HEK293 (cell line): ENCODE measurements at regions not wholly inside any gene's neighbourhood (a gene's known extent, or its start where the extent isn't known, plus 50 kb on each side); places are given as distances from the start of the nearest gene placed in this dataset.

ENCODE experiments used
- CTCF ChIA-PET: fragments of 350-600 bp; formaldehyde crosslinking; extraction: SDS; loops from one replicate; lab custom pipeline; 2021; ENCODE audit warnings: antibody characterized with exemption; lab: Yijun Ruan, JAX
- POLR2A ChIA-PET: fragments of 300-600 bp; formaldehyde crosslinking; extraction: SDS; loops from one replicate; lab custom pipeline; 2020; ENCODE audit warnings: antibody characterized with exemption, inconsistent platforms; lab: Yijun Ruan, JAX
- H3K27ac ChIP-seq: fragments of 200-500 bp; sonication (Bioruptor generic); 2 replicates; pipeline ENCODE4 v1.5.1; 2014; ENCODE audit warnings: low read depth, low read length, control low read depth, inconsistent platforms; ENCODE audit errors: extremely low read depth
- H3K36me3 ChIP-seq, 2 experiments: fragments of 200-500 bp in 1 of 2; sonication (Bioruptor generic) in 1 of 2; 1 replicate in 1 of 2; 2 replicates in 1 of 2; pipeline ENCODE4 v1.5.1; 2014 to 2017; ENCODE audit warnings: inconsistent platforms in 2 of 2, low read length in 2 of 2; ENCODE audit not compliant: control insufficient read depth in 2 of 2, insufficient read depth in 1 of 2
- H3K4me1 ChIP-seq: fragments of 200-500 bp; sonication (Bioruptor generic); 2 replicates; pipeline ENCODE4 v1.5.1; 2014; ENCODE audit warnings: mild to moderate bottlenecking, low read length, inconsistent platforms; ENCODE audit not compliant: control insufficient read depth, insufficient read depth
- H3K4me3 ChIP-seq: 2 replicates; pipeline ENCODE4 v1.5.1; 2011; ENCODE audit warnings: low read depth, mild to moderate bottlenecking, control low read depth, low read length, moderate library complexity
- H3K9me3 ChIP-seq: fragments of 200-500 bp; sonication (Bioruptor generic); 2 replicates; pipeline ENCODE4 v1.5.1; 2014; ENCODE audit warnings: low read depth, low read length, inconsistent platforms; ENCODE audit not compliant: control insufficient read depth, insufficient read depth
- EGR2 ChIP-seq: fragments of 450-650 bp; formaldehyde crosslinking; IDR thresholded peaks from 2 replicates; pipeline ENCODE4 v1.5.1; 2016; ENCODE audit warnings: low read depth, missing biosample characterization, missing genetic modification characterization
- ELK4 ChIP-seq: IDR thresholded peaks from 2 replicates; pipeline ENCODE4 v1.6.1; 2011; ENCODE audit warnings: mild to moderate bottlenecking, low read depth, low read length, borderline replicate concordance
- OVOL3 ChIP-seq: fragments of 450-650 bp; formaldehyde crosslinking; IDR thresholded peaks from 2 replicates; pipeline ENCODE4 v1.5.1; 2016; ENCODE audit warnings: missing biosample characterization, missing genetic modification characterization
- SP2 ChIP-seq: fragments of 450-650 bp; formaldehyde crosslinking; IDR thresholded peaks from 2 replicates; pipeline ENCODE4 v1.5.1; 2016; ENCODE audit warnings: missing biosample characterization, missing genetic modification characterization
- SP7 ChIP-seq: fragments of 450-650 bp; formaldehyde crosslinking; IDR thresholded peaks from 2 replicates; pipeline ENCODE4 v1.5.1; 2016; ENCODE audit warnings: missing biosample characterization, missing genetic modification characterization
- TCF7L2 ChIP-seq: IDR thresholded peaks from 2 replicates; pipeline ENCODE4 v1.6.1; 2011; ENCODE audit warnings: low read depth, mild to moderate bottlenecking, inconsistent platforms, low read length, moderate library complexity, borderline replicate concordance
- ZBTB17 ChIP-seq: fragments of 450-650 bp; formaldehyde crosslinking; IDR thresholded peaks from 2 replicates; pipeline ENCODE4 v1.5.1; 2016; ENCODE audit warnings: missing biosample characterization, missing genetic modification characterization
- ZFHX2 ChIP-seq: fragments of 450-650 bp; formaldehyde crosslinking; conservative IDR thresholded peaks from 2 replicates; pipeline ENCODE4 v1.5.1; 2016; ENCODE audit warnings: missing biosample characterization, missing genetic modification characterization
- ZNF175 ChIP-seq: fragments of 450-650 bp; formaldehyde crosslinking; IDR thresholded peaks from 2 replicates; pipeline ENCODE4 v1.5.1; 2016; ENCODE audit warnings: missing biosample characterization, missing genetic modification characterization
- ZNF221 ChIP-seq: fragments of 450-650 bp; formaldehyde crosslinking; IDR thresholded peaks from 2 replicates; pipeline ENCODE4 v1.5.1; 2017; ENCODE audit warnings: missing biosample characterization, missing genetic modification characterization, borderline replicate concordance
- ZNF239 ChIP-seq: fragments of 450-650 bp; formaldehyde crosslinking; IDR thresholded peaks from 2 replicates; pipeline ENCODE4 v1.5.1; 2016; ENCODE audit warnings: missing biosample characterization, missing genetic modification characterization
- ZNF248 ChIP-seq: fragments of 450-650 bp; formaldehyde crosslinking; IDR thresholded peaks from 2 replicates; pipeline ENCODE4 v1.5.1; 2017; ENCODE audit warnings: missing biosample characterization, missing genetic modification characterization
- ZNF350 ChIP-seq: fragments of 450-650 bp; formaldehyde crosslinking; IDR thresholded peaks from 2 replicates; pipeline ENCODE4 v1.5.0; 2017; ENCODE audit warnings: missing biosample characterization, mild to moderate bottlenecking, missing genetic modification characterization
- ZNF521 ChIP-seq: fragments of 450-650 bp; formaldehyde crosslinking; IDR thresholded peaks from 2 replicates; pipeline ENCODE4 v1.5.1; 2017; ENCODE audit warnings: missing biosample characterization, mild to moderate bottlenecking, missing genetic modification characterization
- ZNF600 ChIP-seq: fragments of 450-650 bp; formaldehyde crosslinking; IDR thresholded peaks from 2 replicates; pipeline ENCODE4 v1.5.1; 2016; ENCODE audit warnings: missing biosample characterization, missing genetic modification characterization
- ZNF626 ChIP-seq: fragments of 450-650 bp; sonication (Bioruptor Pico); formaldehyde crosslinking; IDR thresholded peaks from 2 replicates; pipeline ENCODE4 v1.5.1; 2018; ENCODE audit warnings: missing biosample characterization, missing genetic modification characterization, inconsistent platforms
- ZNF830 ChIP-seq: fragments of 450-650 bp; IDR thresholded peaks from 2 replicates; pipeline ENCODE4 v1.5.0; 2018; ENCODE audit warnings: missing biosample characterization, missing genetic modification characterization, low read depth, mild to moderate bottlenecking, moderate library complexity
- TF ChIP-seq, protein P1 (sequence below): fragments of 450-650 bp; formaldehyde crosslinking; IDR thresholded peaks from 2 replicates; pipeline ENCODE4 v1.5.1; 2016; ENCODE audit warnings: missing biosample characterization, missing genetic modification characterization
- TF ChIP-seq, protein P2 (sequence below): fragments of 450-650 bp; formaldehyde crosslinking; IDR thresholded peaks from 2 replicates; pipeline ENCODE4 v1.5.1; 2016; ENCODE audit warnings: missing biosample characterization, missing genetic modification characterization, borderline replicate concordance
- TF ChIP-seq, protein P3 (sequence below): fragments of 450-650 bp; formaldehyde crosslinking; IDR thresholded peaks from 2 replicates; pipeline ENCODE4 v1.5.1; 2017; ENCODE audit warnings: missing biosample characterization, missing genetic modification characterization

GRCh38 chr12:131221957-131222328 is 268.2 kb downstream of the ADGRD1 start:
- Histone ChIP-seq H3K36me3 (no peaks in the 10 kb centered on the region), H3K27ac (no peak overlapping the region), H3K4me1 (no peaks in the 10 kb centered on the region), H3K4me3 (no peak overlapping the region), H3K9me3 (no peaks in the 10 kb centered on the region)
- POLR2A ChIA-PET, result no interaction called here
- CTCF ChIA-PET, result no interaction called here
- TF ChIP-seq, protein P1, sequence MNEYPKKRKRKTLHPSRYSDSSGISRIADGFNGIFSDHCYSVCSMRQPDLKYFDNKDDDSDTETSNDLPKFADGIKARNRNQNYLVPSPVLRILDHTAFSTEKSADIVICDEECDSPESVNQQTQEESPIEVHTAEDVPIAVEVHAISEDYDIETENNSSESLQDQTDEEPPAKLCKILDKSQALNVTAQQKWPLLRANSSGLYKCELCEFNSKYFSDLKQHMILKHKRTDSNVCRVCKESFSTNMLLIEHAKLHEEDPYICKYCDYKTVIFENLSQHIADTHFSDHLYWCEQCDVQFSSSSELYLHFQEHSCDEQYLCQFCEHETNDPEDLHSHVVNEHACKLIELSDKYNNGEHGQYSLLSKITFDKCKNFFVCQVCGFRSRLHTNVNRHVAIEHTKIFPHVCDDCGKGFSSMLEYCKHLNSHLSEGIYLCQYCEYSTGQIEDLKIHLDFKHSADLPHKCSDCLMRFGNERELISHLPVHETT, result no peak
- TF ChIP-seq ZNF248 (tag by site-specific recombination) (no peak), ZNF350 (no peak), ZNF239 (tag by site-specific recombination) (no peak), ZNF175 (tag by site-specific recombination) (no peak), ZNF626 (tag by site-specific recombination) (no peak), ZBTB17 (tag by site-specific recombination) (no peak), ELK4 (no peak), ZNF830 (no peak), ZNF221 (no peak), OVOL3 (no peak)
- TF ChIP-seq, protein P2, sequence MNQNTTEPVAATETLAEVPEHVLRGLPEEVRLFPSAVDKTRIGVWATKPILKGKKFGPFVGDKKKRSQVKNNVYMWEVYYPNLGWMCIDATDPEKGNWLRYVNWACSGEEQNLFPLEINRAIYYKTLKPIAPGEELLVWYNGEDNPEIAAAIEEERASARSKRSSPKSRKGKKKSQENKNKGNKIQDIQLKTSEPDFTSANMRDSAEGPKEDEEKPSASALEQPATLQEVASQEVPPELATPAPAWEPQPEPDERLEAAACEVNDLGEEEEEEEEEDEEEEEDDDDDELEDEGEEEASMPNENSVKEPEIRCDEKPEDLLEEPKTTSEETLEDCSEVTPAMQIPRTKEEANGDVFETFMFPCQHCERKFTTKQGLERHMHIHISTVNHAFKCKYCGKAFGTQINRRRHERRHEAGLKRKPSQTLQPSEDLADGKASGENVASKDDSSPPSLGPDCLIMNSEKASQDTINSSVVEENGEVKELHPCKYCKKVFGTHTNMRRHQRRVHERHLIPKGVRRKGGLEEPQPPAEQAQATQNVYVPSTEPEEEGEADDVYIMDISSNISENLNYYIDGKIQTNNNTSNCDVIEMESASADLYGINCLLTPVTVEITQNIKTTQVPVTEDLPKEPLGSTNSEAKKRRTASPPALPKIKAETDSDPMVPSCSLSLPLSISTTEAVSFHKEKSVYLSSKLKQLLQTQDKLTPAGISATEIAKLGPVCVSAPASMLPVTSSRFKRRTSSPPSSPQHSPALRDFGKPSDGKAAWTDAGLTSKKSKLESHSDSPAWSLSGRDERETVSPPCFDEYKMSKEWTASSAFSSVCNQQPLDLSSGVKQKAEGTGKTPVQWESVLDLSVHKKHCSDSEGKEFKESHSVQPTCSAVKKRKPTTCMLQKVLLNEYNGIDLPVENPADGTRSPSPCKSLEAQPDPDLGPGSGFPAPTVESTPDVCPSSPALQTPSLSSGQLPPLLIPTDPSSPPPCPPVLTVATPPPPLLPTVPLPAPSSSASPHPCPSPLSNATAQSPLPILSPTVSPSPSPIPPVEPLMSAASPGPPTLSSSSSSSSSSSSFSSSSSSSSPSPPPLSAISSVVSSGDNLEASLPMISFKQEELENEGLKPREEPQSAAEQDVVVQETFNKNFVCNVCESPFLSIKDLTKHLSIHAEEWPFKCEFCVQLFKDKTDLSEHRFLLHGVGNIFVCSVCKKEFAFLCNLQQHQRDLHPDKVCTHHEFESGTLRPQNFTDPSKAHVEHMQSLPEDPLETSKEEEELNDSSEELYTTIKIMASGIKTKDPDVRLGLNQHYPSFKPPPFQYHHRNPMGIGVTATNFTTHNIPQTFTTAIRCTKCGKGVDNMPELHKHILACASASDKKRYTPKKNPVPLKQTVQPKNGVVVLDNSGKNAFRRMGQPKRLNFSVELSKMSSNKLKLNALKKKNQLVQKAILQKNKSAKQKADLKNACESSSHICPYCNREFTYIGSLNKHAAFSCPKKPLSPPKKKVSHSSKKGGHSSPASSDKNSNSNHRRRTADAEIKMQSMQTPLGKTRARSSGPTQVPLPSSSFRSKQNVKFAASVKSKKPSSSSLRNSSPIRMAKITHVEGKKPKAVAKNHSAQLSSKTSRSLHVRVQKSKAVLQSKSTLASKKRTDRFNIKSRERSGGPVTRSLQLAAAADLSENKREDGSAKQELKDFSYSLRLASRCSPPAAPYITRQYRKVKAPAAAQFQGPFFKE (tag by site-specific recombination), result no peak

DNA sequence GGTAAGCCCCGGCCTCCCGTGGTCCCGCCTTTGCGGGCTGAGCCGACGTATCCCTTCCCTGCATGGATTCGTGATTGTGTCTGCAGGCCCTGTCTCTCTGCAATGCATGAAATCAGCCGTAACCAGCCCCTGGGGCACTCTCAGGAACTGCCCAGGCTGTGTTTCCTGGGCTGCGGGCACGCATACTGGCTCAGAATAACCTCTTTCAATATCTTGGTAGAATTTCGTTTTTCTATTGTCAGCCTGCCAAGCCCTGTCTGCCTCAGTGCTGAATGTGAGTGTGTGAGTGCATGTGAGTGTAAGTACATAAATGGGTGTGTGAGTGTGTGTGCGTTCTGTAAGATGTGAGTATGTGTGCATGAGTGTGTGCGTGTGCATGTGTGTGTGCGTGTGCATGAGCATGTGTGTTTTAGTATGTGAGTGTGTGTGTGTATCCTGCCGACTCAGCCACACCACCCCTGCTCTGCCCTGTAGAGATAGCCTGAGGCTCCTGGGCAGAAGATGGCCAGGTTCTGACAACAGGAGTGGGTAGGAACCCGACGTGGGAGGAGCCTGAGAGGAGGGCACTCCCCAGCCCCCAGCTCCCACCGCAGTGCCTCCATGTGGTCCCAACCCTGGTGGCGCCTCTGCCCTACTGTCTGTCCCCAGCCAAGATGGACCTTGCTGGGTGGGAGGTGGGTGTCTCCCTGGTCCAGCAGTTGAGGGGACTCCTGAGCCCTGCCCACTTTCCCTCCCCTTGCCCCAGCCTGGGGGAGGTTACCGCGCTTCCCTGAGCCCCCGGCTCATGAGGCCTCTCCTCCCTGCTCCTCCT is 268.8 kb downstream of the ADGRD1 start:
- TF ChIP-seq TCF7L2 (no peak), ZNF521 (tag by site-specific recombination) (no peak), ZFHX2 (tag by site-specific recombination) (peak; percentile 61), ZNF600 (peak; percentile 15; the same call in 1 of the 2 replicates), EGR2 (tag by site-specific recombination) (peak; percentile 59; the same call in 1 of the 2 replicates), SP7 (tag by site-specific recombination) (no peak), SP2 (tag by site-specific recombination) (0 out of 2 replicates have a peak, but pooled peaks have one; percentile 3)
- TF ChIP-seq, protein P3, sequence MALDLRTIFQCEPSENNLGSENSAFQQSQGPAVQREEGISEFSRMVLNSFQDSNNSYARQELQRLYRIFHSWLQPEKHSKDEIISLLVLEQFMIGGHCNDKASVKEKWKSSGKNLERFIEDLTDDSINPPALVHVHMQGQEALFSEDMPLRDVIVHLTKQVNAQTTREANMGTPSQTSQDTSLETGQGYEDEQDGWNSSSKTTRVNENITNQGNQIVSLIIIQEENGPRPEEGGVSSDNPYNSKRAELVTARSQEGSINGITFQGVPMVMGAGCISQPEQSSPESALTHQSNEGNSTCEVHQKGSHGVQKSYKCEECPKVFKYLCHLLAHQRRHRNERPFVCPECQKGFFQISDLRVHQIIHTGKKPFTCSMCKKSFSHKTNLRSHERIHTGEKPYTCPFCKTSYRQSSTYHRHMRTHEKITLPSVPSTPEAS, result peak; percentile 68
- CTCF ChIA-PET, result no interaction called here

More for the DNA sequence above, 268.8 kb downstream of the ADGRD1 start:
- no peaks in the 10 kb centered on the region for H3K4me1 ChIP-seq
- no peak overlapping the region for H3K27ac ChIP-seq
- no peaks in the 10 kb centered on the region for H3K9me3 ChIP-seq
- H3K4me3 ChIP-seq, result no peak overlapping the region
- H3K36me3 ChIP-seq, result no peaks in the 10 kb centered on the region
- POLR2A ChIA-PET, result no interaction called here
